Prostate gland (tissue), 2 donors: ENCODE measurements at regions not wholly inside any gene's neighbourhood (a gene's known extent, or its start where the extent isn't known, plus 50 kb on each side); places are given as distances from the start of the nearest gene placed in this dataset.
"Not testable (repeated sequence)": the region's sequence is repeated elsewhere in the genome, so short reads cannot be mapped to it uniquely, and the experiment has no call there.

Experiments
- POLR2A ChIP-seq: fragments of 450-650 bp; IDR thresholded peaks from one replicate; pipeline ENCODE4 v1.6.1; 2016; ENCODE audit warnings: antibody characterized with exemption, mild to moderate bottlenecking
- POLR2AphosphoS5 ChIP-seq: sonication (generic); formaldehyde crosslinking; IDR thresholded peaks from one replicate; pipeline ENCODE4 v1.6.1; 2017; ENCODE audit warnings: antibody characterized with exemption
- TF ChIP-seq, protein P1 (sequence below), 4 experiments: fragments of 200-600 bp in 2 of 4; fragments of 450-650 bp in 2 of 4; sonication (generic) in 2 of 4; IDR thresholded peaks; 1 replicate in 3 of 4; 2 replicates in 1 of 4; pipeline ENCODE4 v1.5.1; 2016 to 2019; ENCODE audit warnings: antibody characterized with exemption in 4 of 4, mild to moderate bottlenecking in 2 of 4, moderate library complexity in 2 of 4

DNA sequence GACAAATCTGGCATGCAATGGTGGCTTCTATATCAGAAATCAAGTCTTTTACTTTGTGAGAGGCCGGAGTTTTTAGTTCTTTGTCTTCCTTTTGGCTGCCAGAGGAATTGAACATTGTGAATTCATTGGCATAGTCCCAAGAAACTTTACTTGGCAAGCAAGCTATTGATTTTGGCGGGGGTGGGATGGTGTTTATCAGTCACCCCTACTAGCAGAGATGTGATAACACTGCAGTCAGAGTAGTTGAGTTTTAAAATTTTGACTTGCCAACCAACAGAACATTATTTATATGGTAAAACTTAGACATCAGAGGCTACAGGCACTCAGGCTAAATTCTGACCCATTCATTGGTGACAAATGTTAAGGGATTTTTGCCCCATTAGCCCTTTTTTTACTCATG is 129.7 kb downstream of the FAM72C start:
- TF ChIP-seq, protein P1, sequence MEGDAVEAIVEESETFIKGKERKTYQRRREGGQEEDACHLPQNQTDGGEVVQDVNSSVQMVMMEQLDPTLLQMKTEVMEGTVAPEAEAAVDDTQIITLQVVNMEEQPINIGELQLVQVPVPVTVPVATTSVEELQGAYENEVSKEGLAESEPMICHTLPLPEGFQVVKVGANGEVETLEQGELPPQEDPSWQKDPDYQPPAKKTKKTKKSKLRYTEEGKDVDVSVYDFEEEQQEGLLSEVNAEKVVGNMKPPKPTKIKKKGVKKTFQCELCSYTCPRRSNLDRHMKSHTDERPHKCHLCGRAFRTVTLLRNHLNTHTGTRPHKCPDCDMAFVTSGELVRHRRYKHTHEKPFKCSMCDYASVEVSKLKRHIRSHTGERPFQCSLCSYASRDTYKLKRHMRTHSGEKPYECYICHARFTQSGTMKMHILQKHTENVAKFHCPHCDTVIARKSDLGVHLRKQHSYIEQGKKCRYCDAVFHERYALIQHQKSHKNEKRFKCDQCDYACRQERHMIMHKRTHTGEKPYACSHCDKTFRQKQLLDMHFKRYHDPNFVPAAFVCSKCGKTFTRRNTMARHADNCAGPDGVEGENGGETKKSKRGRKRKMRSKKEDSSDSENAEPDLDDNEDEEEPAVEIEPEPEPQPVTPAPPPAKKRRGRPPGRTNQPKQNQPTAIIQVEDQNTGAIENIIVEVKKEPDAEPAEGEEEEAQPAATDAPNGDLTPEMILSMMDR (IDR thresholded peaks at IDR 0.05) = not testable (repeated sequence)
- not testable (repeated sequence) for TF ChIP-seq POLR2A, POLR2AphosphoS5
